Right lobe of liver (tissue), 4 donors: ENCODE measurements at regions not wholly inside any gene's neighbourhood (a gene's known extent, or its start where the extent isn't known, plus 50 kb on each side); places are given as distances from the start of the nearest gene placed in this dataset.

ENCODE experiments used
- POLR2A ChIP-seq: fragments of 450-650 bp; IDR thresholded peaks from one replicate; pipeline ENCODE4 v1.6.1; 2017; ENCODE audit warnings: antibody characterized with exemption, mild to moderate bottlenecking
- TF ChIP-seq, protein P1 (sequence below), 4 donors: fragments of 200-600 bp in 3 of 4; fragments of 450-650 bp in 1 of 4; IDR thresholded peaks; one replicate each; pipeline versions ENCODE4 v1.5.1 to v1.8.0; 2016 to 2022; ENCODE audit warnings: antibody characterized with exemption in 4 of 4, mild to moderate bottlenecking in 2 of 4
- donor health status: DM: no; HTN: no; CAD: no.
- donor health status: DM: no; HTN: no; CAD: no.
- donor health status: DM: no; HTN: yes; CAD: no.

DNA sequence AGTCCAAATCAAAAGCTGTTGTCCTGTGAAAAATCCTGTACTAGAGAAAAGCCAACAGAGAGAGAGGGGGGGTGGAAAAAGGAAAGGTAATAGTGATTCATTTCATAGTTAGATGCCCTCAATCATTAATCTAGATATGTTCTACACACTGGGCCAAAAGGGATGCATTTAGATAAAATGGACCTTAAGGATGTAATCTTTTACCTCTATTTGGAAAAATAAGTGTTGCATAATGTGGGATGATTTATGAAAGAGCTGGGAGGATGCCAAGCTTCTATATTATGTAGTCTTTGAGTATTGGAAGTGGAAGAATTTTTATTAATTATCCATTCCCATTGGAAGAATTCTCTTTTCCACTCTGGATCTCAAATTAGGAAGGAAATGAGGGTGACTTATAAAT lies 480.5 kb upstream of the ZEB2 start:
- TF ChIP-seq POLR2A, result no peak
- TF ChIP-seq, protein P1, sequence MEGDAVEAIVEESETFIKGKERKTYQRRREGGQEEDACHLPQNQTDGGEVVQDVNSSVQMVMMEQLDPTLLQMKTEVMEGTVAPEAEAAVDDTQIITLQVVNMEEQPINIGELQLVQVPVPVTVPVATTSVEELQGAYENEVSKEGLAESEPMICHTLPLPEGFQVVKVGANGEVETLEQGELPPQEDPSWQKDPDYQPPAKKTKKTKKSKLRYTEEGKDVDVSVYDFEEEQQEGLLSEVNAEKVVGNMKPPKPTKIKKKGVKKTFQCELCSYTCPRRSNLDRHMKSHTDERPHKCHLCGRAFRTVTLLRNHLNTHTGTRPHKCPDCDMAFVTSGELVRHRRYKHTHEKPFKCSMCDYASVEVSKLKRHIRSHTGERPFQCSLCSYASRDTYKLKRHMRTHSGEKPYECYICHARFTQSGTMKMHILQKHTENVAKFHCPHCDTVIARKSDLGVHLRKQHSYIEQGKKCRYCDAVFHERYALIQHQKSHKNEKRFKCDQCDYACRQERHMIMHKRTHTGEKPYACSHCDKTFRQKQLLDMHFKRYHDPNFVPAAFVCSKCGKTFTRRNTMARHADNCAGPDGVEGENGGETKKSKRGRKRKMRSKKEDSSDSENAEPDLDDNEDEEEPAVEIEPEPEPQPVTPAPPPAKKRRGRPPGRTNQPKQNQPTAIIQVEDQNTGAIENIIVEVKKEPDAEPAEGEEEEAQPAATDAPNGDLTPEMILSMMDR (IDR thresholded peaks at IDR 0.05), result no peak
